ENCODE measurements at regions not wholly inside any gene's neighbourhood (a gene's known extent, or its start where the extent isn't known, plus 50 kb on each side); places are given as distances from the start of the nearest gene placed in this dataset.
"Not testable (repeated sequence)": the region's sequence is repeated elsewhere in the genome, so short reads cannot be mapped to it uniquely, and the experiment has no call there.

- no peak for DNase-seq
These were observed 691.6 kb upstream of the IMPG1 start for GRCh38 chr6:76764057-76764456.

- peak; percentile 56 for DNase-seq
These were observed 680.4 kb upstream of the IMPG1 start for GRCh38 chr6:76752841-76753240.

GRCh38 chr6:76745388-76745787 lies 672.9 kb upstream of the IMPG1 start:
- DNase-seq: not testable (repeated sequence)

DNA sequence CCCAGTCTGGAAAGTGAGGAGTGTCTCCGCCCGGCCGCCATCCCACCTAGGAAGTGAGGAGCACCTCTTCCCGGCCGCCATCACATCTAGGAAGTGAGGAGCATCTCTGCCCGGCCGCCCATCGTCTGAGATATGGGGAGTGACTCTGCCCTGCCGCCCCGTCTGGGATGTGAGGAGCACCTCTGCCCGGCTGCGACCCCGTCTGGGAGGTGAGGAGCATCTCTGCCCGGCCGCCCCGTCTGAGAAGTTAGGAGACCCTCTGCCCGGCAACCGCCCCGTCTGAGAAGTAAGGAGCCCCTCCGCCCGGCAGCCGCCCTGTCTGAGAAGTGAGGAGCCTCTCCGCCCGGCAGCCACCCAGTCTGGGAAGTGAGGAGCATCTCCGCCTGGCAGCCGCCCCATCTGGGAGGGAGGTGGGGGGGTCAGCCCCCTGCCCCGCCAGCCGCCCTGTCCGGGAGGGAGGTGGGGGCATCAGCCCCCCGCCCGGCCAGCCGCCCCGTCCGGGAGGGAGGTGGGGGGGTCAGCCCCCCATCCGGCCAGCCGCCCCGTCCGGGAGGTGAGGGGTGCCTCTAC lies 671.8 kb upstream of the IMPG1 start:
- not testable (repeated sequence) for DNase-seq

DNA sequence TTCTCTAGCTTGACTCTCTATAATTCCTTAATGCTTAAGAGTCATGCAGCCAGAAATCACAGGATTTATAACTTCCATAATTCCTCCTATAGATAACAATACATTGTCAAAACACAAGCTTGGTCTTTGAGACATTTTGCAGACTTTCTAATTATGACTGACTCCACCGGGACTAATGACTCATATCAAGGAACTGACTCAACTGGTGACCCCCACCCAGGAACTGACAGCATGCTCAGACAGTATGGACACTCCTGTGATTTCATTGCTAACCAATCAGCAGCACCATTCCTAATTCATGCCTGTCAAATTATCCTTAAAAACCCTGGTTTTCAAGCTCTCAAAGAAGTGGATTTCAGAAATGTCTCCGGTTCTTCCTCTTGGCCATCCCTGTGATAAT lies 670.5 kb upstream of the IMPG1 start:
- no peak for DNase-seq

GRCh38 chr6:76719449-76719848 lies 647.0 kb upstream of the IMPG1 start:
- DNase-seq: no peak

GRCh38 chr6:76708641-76709331 lies 636.3 kb upstream of the IMPG1 start:
- peak; percentile 78 for DNase-seq

- DNase-seq: peak; percentile 69
These were observed 635.2 kb upstream of the IMPG1 start for GRCh38 chr6:76707630-76708029.

DNA sequence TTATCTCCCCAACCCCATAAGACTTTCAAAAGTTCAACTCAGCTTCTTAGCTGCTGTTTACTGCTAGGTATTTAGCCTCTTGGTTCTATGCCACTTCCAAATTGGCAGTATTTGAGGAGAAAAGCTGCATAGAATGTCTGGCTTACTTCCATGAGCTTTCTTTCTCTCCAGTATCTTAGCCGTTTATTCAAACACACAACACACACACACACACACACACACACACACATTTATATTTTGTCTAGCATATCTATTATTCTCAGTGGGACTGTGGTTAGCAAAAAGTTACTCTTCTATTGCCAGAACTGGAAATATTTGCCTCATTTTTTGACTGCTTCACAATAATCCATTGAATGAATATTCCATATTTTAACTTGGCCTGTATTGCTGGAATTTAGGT lies 634.2 kb upstream of the IMPG1 start:
- no peak for DNase-seq

GRCh38 chr6:76706086-76706485 lies 633.6 kb upstream of the IMPG1 start:
- DNase-seq: no peak

DNA sequence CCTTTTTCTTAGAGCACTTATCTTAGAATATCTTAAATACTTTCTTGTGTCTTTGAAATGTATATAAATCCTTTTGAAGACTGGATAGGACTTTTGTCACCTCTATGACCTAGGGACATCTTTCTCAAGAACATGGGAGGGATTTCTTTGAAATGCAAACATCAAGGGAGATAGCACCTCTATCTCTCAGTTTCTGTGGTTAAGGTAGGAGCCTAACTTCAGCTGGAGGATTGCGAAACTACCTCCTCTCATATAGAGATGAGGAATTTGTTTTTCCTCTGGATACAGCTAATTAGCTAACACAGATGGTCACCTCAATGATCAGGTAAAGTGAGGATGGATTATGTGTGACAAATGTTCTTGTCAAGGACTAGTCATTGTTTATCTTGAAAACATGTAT lies 631.3 kb upstream of the IMPG1 start:
- DNase-seq: no peak

DNA sequence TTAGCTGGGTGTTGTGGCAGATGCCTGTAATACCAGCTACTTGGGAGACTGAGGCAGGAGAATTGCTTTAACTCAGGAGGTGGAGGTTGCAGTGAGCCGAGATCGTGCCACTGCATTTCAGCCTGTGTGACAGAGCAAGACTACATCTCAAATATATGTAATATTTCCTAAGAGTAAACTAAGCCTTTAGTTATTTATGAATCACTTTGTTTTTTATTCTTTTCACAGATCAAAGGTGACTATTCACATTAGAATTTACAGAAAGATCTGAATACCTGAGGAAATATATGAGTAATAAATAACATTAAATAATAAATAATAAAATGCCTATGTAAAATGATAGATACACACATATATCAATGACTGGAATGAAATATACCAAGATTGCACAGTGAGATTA lies 630.8 kb upstream of the IMPG1 start:
- no peak for DNase-seq

DNA sequence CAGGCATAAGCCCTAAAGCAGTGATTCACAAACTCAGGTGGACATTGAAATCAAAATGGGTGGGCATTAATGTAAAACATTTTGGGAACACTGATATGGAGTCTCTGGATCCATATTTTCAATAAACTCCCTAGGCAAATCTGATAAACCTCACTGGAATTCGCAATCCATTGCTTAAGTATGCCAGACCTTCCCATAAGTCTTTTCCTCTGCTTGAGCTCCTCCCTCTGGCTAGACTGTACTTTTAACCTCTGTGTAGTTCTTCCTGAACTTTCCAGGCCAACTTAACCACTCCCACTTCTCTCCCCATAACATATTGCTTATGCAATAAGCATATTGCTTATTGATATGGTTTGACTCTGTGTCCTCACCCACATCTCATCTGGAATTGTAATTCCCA lies 629.7 kb upstream of the IMPG1 start:
- DNase-seq: no peak

DNA sequence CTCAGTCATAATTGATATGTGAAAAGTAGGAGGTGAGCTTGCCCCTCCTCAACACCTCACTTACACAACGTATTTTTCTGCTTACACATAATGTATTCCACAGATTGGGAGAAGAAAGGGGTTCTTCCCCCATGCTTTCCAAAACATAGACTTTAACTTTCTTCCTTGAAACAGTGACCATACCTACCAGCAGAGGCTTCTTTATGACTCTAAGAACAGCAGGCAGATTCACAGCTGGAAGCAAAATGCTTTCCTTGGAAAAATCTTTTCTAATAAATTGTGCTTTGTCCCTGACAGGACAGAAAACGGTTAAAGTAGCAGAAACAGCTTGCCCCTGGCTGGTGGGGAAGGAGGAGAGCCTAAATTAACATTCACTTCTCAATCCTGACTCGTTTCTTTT lies 629.1 kb upstream of the IMPG1 start:
- DNase-seq: no peak

GRCh38 chr6:76697585-76697984 lies 625.1 kb upstream of the IMPG1 start:
- no peak for DNase-seq

DNA sequence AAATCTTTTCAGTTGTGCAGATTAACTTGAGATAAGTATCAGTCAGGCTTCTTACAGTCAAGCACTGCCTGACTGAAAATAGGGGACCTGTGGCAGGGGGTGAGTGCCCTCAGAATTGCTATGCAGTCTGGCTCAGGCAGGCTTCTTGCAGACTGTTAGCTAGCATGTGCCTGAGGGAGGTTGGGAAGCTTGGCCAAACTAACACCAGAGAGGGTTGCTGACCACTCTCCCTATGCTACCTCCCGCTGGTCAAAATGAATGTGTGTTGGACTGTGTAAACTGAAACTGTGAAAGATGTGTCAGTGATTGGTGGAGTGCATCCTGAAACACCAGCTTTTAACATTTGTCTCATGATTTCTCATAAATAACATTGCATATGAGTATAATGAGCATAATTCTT lies 622.3 kb upstream of the IMPG1 start:
- DNase-seq: peak; percentile 63

- DNase-seq: no peak
These were observed 612.4 kb upstream of the IMPG1 start for GRCh38 chr6:76684875-76685274.

- DNase-seq: peak; percentile 54
These were observed 611.5 kb upstream of the IMPG1 start for GRCh38 chr6:76683985-76684384.

- no peak for DNase-seq
These were observed 610.4 kb upstream of the IMPG1 start for GRCh38 chr6:76682842-76683241.

GRCh38 chr6:76681781-76682180 lies 609.3 kb upstream of the IMPG1 start:
- DNase-seq: no peak

- no peak for DNase-seq
These were observed 604.6 kb upstream of the IMPG1 start for GRCh38 chr6:76677017-76677416.

DNA sequence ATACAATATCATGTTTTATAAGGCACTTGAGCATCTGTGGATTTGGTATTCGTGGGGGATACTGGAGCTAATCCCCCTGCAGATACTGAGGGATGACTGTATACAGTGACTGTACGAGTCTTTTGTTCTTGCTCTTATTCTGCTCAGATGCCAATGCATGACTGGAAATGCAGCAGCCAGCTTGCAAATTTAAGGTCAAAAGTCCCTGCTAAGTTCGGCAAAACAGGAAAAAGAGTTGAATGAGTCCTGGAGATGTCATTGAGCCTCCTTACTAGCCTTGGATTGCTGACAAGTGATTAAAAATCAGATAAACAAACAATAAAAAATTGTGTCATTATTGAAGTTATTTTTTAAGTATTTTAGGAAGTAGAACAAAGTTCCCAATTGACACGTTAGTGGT lies 599.3 kb upstream of the IMPG1 start:
- DNase-seq: no peak

- no peak for DNase-seq
These were observed 571.8 kb upstream of the IMPG1 start for GRCh38 chr6:76644231-76644630.

DNA sequence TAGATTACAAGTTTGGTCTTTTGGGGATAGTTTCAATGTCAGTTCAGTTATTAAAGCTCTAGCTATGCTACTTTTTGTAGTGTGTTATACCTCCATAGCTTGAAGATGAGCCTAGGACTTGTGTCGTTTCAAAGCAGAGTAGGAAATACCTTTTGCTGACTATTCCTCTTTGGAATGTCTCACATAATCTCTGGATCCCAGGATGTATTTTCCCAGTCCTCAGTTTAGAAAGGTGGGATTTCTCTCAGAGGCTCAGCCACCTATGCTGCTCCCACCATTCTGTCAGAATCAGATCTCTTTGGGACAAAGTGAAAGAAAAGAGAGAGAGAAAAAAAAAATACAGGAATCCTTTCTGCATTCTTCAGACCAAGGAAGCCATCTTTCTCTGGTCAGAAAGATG lies 567.5 kb upstream of the IMPG1 start:
- no peak for DNase-seq

DNA sequence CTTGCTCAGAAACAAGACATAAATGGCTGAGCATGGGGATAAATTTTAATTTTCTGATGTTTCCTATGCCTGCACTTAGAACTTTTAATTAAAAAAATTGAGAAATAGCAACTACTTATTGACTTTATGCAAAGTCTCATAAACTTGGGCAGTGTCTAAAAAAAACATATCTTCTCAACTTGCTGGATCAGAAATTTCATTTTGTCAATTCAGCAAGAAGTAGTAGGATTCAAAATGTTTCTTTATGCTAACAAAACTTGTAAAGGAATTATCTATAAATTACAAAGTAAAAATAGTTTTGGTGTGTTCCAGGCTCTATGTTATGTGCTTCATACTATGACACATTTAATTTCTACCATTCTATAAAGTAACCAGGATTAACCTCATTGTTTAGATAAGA lies 562.2 kb upstream of the IMPG1 start:
- DNase-seq: no peak

Data from islet precursor cell (in vitro differentiated cells).